ENCODE measurements at regions not wholly inside any gene's neighbourhood (a gene's known extent, or its start where the extent isn't known, plus 50 kb on each side); places are given as distances from the start of the nearest gene placed in this dataset.

- Histone ChIP-seq H3K9me3 (replicated peaks; ENCODE audit: low read length) (no peaks in the 10 kb centered on the region), H3K36me3 (ENCODE audit: insufficient read depth, low read length) (no peaks in the 10 kb centered on the region), H3K4me2 (ENCODE audit: low read length) (no peak overlapping the region), H3K4me3 (ENCODE audit: low read length) (no peak overlapping the region), H3K9ac (ENCODE audit: low read depth, low read length) (no peak overlapping the region), H3K27me3 (ENCODE audit: control insufficient read depth, insufficient read depth, low read length) (no peaks in the 10 kb centered on the region), H3K4me1 (ENCODE audit: control insufficient read depth, insufficient read depth, low read length) (peaks cover 42% of the 10 kb centered on the region)
These were observed 589.4 kb upstream of the WWC1 start for GRCh38 chr5:167702014-167702413.

DNA sequence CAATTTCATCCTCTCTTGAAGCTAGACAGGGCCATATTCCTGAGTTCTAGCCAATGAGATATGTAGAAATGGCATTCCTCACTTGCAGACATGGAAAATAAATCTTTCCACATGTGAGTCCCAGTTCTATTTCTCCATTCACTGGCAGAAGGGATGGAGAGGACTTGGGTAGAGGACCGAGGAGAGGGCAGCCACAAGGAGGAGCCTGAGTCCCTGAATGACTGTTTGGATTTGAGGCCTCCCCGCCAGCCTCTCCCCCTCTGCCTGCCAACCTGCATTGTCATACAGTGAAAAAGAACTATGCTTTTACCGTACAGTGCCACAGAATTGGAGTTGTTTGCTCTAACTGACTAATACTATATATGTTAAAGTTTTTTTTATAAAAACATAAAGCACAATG is 583.0 kb upstream of the WWC1 start:
- no peak overlapping the region for H3K4me3 ChIP-seq (ENCODE audit: low read length)
- no peak overlapping the region for H3K9ac ChIP-seq (ENCODE audit: low read depth, low read length)
- H3K4me1 ChIP-seq (ENCODE audit: control insufficient read depth, insufficient read depth, low read length), result peaks cover 11% of the 10 kb centered on the region
- no peaks in the 10 kb centered on the region for H3K9me3 ChIP-seq (replicated peaks; ENCODE audit: low read length)
- no peaks in the 10 kb centered on the region for H3K27me3 ChIP-seq (ENCODE audit: control insufficient read depth, insufficient read depth, low read length)
- H3K36me3 ChIP-seq (ENCODE audit: insufficient read depth, low read length), result no peaks in the 10 kb centered on the region
- H3K4me2 ChIP-seq (ENCODE audit: low read length), result no peak overlapping the region

DNA sequence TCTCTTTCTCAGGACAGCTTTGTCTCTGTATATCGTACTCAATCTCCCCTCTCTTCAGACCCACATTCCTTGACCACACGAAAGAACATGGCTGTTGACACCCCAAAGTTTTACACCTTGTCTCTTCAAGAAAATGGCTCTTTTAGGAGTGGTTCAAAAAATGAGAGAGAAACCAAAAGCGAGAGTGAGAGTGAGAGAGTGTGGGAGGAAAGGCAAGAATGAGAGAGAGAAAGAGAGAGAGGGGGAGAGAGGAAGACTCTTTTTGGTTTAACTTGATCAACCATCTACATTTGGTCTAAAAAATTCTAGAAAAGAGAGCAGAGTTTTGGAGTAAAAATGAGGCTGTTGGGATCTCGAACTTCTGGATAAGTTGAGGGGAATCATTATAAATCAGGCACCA is 581.8 kb upstream of the WWC1 start:
- no peaks in the 10 kb centered on the region for H3K36me3 ChIP-seq (ENCODE audit: insufficient read depth, low read length)
- H3K27me3 ChIP-seq (ENCODE audit: control insufficient read depth, insufficient read depth, low read length), result no peaks in the 10 kb centered on the region
- no peak overlapping the region for H3K4me3 ChIP-seq (ENCODE audit: low read length)
- H3K9ac ChIP-seq (ENCODE audit: low read depth, low read length), result no peak overlapping the region
- peaks cover 12% of the 10 kb centered on the region for H3K4me1 ChIP-seq (ENCODE audit: control insufficient read depth, insufficient read depth, low read length)
- no peak overlapping the region for H3K4me2 ChIP-seq (ENCODE audit: low read length)
- H3K9me3 ChIP-seq (replicated peaks; ENCODE audit: low read length), result no peaks in the 10 kb centered on the region

GRCh38 chr5:167710444-167711073 is 580.9 kb upstream of the WWC1 start:
- Histone ChIP-seq H3K9me3 (replicated peaks; ENCODE audit: low read length) (no peaks in the 10 kb centered on the region), H3K9ac (ENCODE audit: low read depth, low read length) (no peak overlapping the region), H3K36me3 (ENCODE audit: insufficient read depth, low read length) (no peaks in the 10 kb centered on the region), H3K4me3 (ENCODE audit: low read length) (no peak overlapping the region), H3K27me3 (ENCODE audit: control insufficient read depth, insufficient read depth, low read length) (no peaks in the 10 kb centered on the region), H3K4me1 (ENCODE audit: control insufficient read depth, insufficient read depth, low read length) (peaks cover 12% of the 10 kb centered on the region), H3K4me2 (ENCODE audit: low read length) (no peak overlapping the region)

DNA sequence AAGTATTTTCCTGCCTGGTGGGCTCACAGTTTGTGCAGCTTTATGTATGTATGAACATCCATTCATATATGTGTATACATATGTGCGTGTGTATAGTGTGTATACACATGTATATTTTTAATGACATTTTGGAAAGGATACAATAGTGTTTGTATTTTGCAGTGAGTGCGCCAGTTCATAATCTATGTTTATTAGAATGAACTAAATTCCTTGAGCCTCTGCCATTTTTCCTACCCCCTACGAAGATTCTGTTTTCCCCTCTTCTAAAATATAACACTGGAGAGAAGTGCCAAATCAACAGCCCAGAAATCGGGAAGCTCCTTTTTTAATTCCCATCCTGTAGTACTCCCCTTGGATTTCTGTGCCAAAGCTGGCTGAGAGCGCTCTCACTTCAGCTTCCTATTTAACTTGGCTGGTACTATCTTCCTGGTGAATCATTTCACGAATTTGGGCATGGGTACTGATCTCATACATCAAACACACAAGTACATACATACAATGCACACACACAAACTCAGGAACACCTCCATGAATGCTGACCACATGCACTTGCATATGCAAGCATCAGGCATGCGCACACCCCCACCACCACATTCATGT is 578.4 kb upstream of the WWC1 start:
- Histone ChIP-seq H3K4me3 (ENCODE audit: low read length) (no peak overlapping the region), H3K9ac (ENCODE audit: low read depth, low read length) (no peak overlapping the region), H3K4me1 (ENCODE audit: control insufficient read depth, insufficient read depth, low read length) (peaks cover 15% of the 10 kb centered on the region), H3K9me3 (replicated peaks; ENCODE audit: low read length) (no peaks in the 10 kb centered on the region), H3K27me3 (ENCODE audit: control insufficient read depth, insufficient read depth, low read length) (no peaks in the 10 kb centered on the region), H3K4me2 (ENCODE audit: low read length) (no peak overlapping the region), H3K36me3 (ENCODE audit: insufficient read depth, low read length) (no peaks in the 10 kb centered on the region)

DNA sequence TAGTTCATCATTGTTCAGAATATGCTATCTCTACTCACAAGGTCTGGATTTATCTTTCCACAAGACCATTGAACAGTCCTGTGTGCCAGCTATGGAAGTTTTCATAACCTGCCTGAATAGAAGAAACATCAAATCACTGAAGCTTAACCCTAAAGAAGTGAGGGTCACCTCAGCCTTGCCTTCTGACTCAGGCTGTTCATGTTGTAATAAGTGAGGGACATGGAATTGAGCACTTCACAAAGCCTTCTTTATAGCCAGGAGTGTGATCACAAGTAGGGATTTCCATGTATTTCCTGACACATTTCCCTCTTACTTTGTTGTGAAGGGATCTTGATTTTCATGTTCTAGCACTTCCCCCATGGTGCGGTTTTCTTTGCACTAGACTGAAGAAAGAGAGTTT is 577.5 kb upstream of the WWC1 start:
- Histone ChIP-seq H3K9ac (ENCODE audit: low read depth, low read length) (no peak overlapping the region), H3K9me3 (replicated peaks; ENCODE audit: low read length) (no peaks in the 10 kb centered on the region), H3K4me1 (ENCODE audit: control insufficient read depth, insufficient read depth, low read length) (peaks cover 15% of the 10 kb centered on the region), H3K4me2 (ENCODE audit: low read length) (no peak overlapping the region), H3K27me3 (ENCODE audit: control insufficient read depth, insufficient read depth, low read length) (no peaks in the 10 kb centered on the region), H3K4me3 (ENCODE audit: low read length) (no peak overlapping the region), H3K36me3 (ENCODE audit: insufficient read depth, low read length) (no peaks in the 10 kb centered on the region)

DNA sequence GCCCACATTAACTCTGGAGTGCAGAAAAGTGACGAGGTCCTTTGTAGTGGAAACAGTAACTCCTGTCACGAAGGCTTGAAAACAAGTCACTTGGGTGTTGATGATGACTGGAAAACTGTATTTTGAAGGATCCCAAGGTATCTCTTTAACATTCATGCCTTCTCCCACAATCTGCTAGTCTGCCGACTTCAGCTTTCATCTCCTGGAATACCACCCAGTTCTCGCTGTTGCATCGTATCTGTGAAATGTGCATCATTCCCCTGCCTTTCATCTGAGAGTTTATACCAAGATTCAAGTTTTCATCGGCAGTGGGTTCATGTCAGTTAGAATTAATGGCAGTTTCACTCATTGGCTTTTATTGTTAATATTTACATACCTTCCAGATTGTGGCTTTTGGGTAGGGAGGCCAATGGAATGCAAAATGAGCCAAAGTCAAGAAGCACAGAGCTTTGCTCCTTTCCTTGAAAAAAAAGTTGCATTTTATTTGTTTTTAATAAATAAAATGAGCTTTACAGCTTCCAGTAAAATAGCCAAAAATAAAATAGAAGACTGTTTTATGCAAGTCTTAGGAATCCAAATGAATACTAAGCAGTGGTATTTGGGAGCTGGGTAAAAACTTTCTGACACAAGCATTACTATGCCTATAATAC is 575.2 kb upstream of the WWC1 start:
- H3K9ac ChIP-seq (ENCODE audit: low read depth, low read length), result no peak overlapping the region
- peaks cover 26% of the 10 kb centered on the region for H3K4me1 ChIP-seq (ENCODE audit: control insufficient read depth, insufficient read depth, low read length)
- H3K4me3 ChIP-seq (ENCODE audit: low read length), result no peak overlapping the region
- H3K4me2 ChIP-seq (ENCODE audit: low read length), result no peak overlapping the region
- no peaks in the 10 kb centered on the region for H3K27me3 ChIP-seq (ENCODE audit: control insufficient read depth, insufficient read depth, low read length)
- no peaks in the 10 kb centered on the region for H3K36me3 ChIP-seq (ENCODE audit: insufficient read depth, low read length)
- no peaks in the 10 kb centered on the region for H3K9me3 ChIP-seq (replicated peaks; ENCODE audit: low read length)

DNA sequence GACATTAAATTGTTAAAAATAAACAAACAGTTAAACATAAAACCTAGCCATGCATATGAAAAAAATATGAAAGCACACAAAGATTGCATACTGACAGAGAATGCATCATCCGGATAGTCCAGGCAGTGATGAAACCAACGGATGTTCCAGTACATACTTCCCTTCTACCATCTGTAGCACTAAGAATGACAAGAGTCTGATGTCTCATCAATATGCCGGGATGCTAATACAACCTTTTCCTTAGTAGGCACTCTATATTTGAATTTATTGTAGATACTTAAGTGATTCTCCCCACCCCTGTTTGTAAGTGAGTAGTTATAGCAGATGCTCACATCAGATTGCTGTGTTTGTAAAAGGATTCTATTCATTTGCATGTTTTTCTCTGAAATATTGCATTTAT is 571.2 kb upstream of the WWC1 start:
- Histone ChIP-seq H3K36me3 (ENCODE audit: insufficient read depth, low read length) (no peaks in the 10 kb centered on the region), H3K27me3 (ENCODE audit: control insufficient read depth, insufficient read depth, low read length) (no peaks in the 10 kb centered on the region)

GRCh38 chr5:167720676-167721260 is 570.7 kb upstream of the WWC1 start:
- no peaks in the 10 kb centered on the region for H3K27me3 ChIP-seq (ENCODE audit: control insufficient read depth, insufficient read depth, low read length)
- peaks cover 26% of the 10 kb centered on the region for H3K4me1 ChIP-seq (ENCODE audit: control insufficient read depth, insufficient read depth, low read length)
- no peak overlapping the region for H3K4me3 ChIP-seq (ENCODE audit: low read length)
- peak overlapping the region; percentile 32 for H3K4me2 ChIP-seq (ENCODE audit: low read length)
- no peaks in the 10 kb centered on the region for H3K36me3 ChIP-seq (ENCODE audit: insufficient read depth, low read length)
- no peaks in the 10 kb centered on the region for H3K9me3 ChIP-seq (replicated peaks; ENCODE audit: low read length)
- peak overlapping the region; percentile 26 for H3K9ac ChIP-seq (ENCODE audit: low read depth, low read length)

More for the DNA sequence above, 571.2 kb upstream of the WWC1 start:
- Histone ChIP-seq H3K4me2 (ENCODE audit: low read length) (peak overlapping the region; percentile 32), H3K9ac (ENCODE audit: low read depth, low read length) (peak overlapping the region; percentile 26), H3K4me1 (ENCODE audit: control insufficient read depth, insufficient read depth, low read length) (peaks cover 26% of the 10 kb centered on the region), H3K4me3 (ENCODE audit: low read length) (no peak overlapping the region), H3K9me3 (replicated peaks; ENCODE audit: low read length) (no peaks in the 10 kb centered on the region)

DNA sequence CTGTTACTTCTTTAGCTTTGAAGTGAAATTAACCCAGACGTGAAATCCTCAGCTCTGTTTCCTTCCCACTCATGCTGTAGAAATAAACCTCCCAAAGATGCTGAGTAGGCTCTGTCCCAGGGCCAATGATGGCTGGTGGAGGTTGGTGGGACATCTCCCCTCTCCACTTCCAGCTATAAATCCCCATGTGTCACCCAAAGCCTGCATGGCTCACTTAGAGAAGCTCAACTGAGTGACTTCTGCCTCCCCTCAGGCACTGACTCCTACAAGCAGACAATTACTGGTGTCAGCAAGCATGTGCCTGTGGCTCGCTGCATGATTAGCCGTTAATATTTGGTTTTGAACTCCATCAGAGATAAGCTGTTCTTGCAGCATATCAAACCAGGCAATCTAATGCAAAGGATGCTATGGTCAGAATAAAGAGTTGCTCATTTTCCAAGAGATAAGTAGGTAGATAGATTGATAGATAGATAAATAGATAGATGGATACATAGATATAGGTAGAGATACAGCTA is 569.5 kb upstream of the WWC1 start:
- no peaks in the 10 kb centered on the region for H3K9me3 ChIP-seq (replicated peaks; ENCODE audit: low read length)
- H3K4me3 ChIP-seq (ENCODE audit: low read length), result no peak overlapping the region
- H3K9ac ChIP-seq (ENCODE audit: low read depth, low read length), result no peak overlapping the region
- H3K4me1 ChIP-seq (ENCODE audit: control insufficient read depth, insufficient read depth, low read length), result peaks cover 23% of the 10 kb centered on the region
- H3K36me3 ChIP-seq (ENCODE audit: insufficient read depth, low read length), result no peaks in the 10 kb centered on the region
- no peak overlapping the region for H3K4me2 ChIP-seq (ENCODE audit: low read length)
- no peaks in the 10 kb centered on the region for H3K27me3 ChIP-seq (ENCODE audit: control insufficient read depth, insufficient read depth, low read length)

DNA sequence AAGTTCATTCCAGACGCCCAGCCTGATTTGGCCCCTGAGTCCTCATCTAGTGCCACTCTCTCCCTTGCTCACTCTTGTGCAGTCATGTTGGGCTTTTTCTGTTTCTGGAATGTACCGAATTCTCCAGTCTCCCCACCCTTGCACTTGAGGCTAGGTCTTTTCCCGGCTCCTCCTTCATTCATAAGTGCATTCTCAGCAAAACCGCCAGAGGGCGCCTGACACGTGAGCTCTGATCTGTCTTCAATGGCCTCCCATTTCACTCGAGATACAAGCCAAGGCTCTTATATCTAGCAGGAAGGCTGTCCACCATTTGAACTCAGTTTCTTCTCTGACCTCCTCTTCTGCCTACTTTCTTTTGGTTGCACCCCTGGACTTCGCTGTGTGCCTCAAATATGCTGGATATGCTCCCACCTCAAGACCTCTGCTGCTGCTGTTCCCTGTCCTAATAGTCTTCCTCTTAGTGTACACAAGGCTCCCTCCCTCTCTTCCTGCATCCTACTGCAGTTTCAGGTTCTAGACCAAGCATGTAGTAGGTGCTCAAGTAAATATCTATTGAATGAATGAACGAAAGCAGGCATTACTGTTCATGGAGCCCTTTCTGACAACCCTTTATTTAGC is 568.1 kb upstream of the WWC1 start:
- no peak overlapping the region for H3K4me3 ChIP-seq (ENCODE audit: low read length)
- peaks cover 23% of the 10 kb centered on the region for H3K4me1 ChIP-seq (ENCODE audit: control insufficient read depth, insufficient read depth, low read length)
- H3K9ac ChIP-seq (ENCODE audit: low read depth, low read length), result peak overlapping the region; percentile 10
- H3K36me3 ChIP-seq (ENCODE audit: insufficient read depth, low read length), result no peaks in the 10 kb centered on the region
- no peaks in the 10 kb centered on the region for H3K9me3 ChIP-seq (replicated peaks; ENCODE audit: low read length)
- no peak overlapping the region for H3K4me2 ChIP-seq (ENCODE audit: low read length)
- no peaks in the 10 kb centered on the region for H3K27me3 ChIP-seq (ENCODE audit: control insufficient read depth, insufficient read depth, low read length)
